ENCODE measurements at regions not wholly inside any gene's neighbourhood (a gene's known extent, or its start where the extent isn't known, plus 50 kb on each side); places are given as distances from the start of the nearest gene placed in this dataset.
A peak's percentile ranks its signal among the peaks of the same experiment; 100 is the strongest.

- Histone ChIP-seq H3K4me3 (ENCODE audit: low read length) (no peak overlapping the region), H3K9ac (ENCODE audit: extremely low read depth, low read length, poor library complexity, severe bottlenecking) (no peak overlapping the region), H3K27me3 (ENCODE audit: control insufficient read depth, insufficient read depth, low read length, poor library complexity, severe bottlenecking) (no peaks in the 10 kb centered on the region), H3K36me3 (ENCODE audit: control insufficient read depth, insufficient read depth, low read length) (no peaks in the 10 kb centered on the region), H3K27ac (ENCODE audit: low read depth, low read length) (no peak overlapping the region), H3K9me3 (ENCODE audit: control insufficient read depth, low read length) (peaks cover 7% of the 10 kb centered on the region), H3K4me1 (ENCODE audit: control insufficient read depth, insufficient read depth, low read length) (no peaks in the 10 kb centered on the region)
- no peaks in the 10 kb centered on the region for H3K27me3 Mint-ChIP-seq (ENCODE audit: insufficient read depth)
- H3K36me3 Mint-ChIP-seq (ENCODE audit: low read depth): no peaks in the 10 kb centered on the region
- no peak for DNase-seq
- H3K9me3 Mint-ChIP-seq: peaks cover 9% of the 10 kb centered on the region
- WGBS, 2 experiments (ENCODE audit: insufficient coverage in 1 of 2, insufficient read length in 1 of 2): 67% methylated on average over 2 of the region's 2 CpGs; no CpG with 5 or more reads in 1 of the 2 experiments
- TF ChIP-seq CTCF (conservative IDR thresholded peaks at IDR 0.05): no peak
- no peak overlapping the region for H3K4me3 Mint-ChIP-seq
- H3K4me1 Mint-ChIP-seq: no peaks in the 10 kb centered on the region
- no peak overlapping the region for H3K27ac Mint-ChIP-seq
These were observed 92.3 kb upstream of the QRFPR start for GRCh38 chr4:121472937-121473721.

- no peak overlapping the region for H3K27ac Mint-ChIP-seq
- no peak overlapping the region for H3K9ac ChIP-seq (ENCODE audit: extremely low read depth, low read length, poor library complexity, severe bottlenecking)
- H3K4me1 Mint-ChIP-seq: peaks cover 27% of the 10 kb centered on the region
- H3K4me3 Mint-ChIP-seq: no peak overlapping the region
- peaks cover 26% of the 10 kb centered on the region for H3K9me3 Mint-ChIP-seq
- WGBS, 2 experiments (ENCODE audit: insufficient coverage in 1 of 2, insufficient read length in 1 of 2): 88% methylated on average over 2 of the region's 2 CpGs; no CpG with 5 or more reads in 1 of the 2 experiments
- H3K36me3 ChIP-seq (ENCODE audit: control insufficient read depth, insufficient read depth, low read length): no peaks in the 10 kb centered on the region
- no peaks in the 10 kb centered on the region for H3K27me3 ChIP-seq (ENCODE audit: control insufficient read depth, insufficient read depth, low read length, poor library complexity, severe bottlenecking)
- peaks cover 2% of the 10 kb centered on the region for H3K27me3 Mint-ChIP-seq (ENCODE audit: insufficient read depth)
- H3K9me3 ChIP-seq (ENCODE audit: control insufficient read depth, low read length): peaks cover 27% of the 10 kb centered on the region
- peak; percentile 62 for TF ChIP-seq CTCF (conservative IDR thresholded peaks at IDR 0.05)
- no peak overlapping the region for H3K4me3 ChIP-seq (ENCODE audit: low read length)
- H3K4me1 ChIP-seq (ENCODE audit: control insufficient read depth, insufficient read depth, low read length): peaks cover 12% of the 10 kb centered on the region
- no peak for DNase-seq
- H3K27ac ChIP-seq (ENCODE audit: low read depth, low read length): no peak overlapping the region
- H3K36me3 Mint-ChIP-seq (ENCODE audit: low read depth): peaks cover 6% of the 10 kb centered on the region
These were observed 84.0 kb upstream of the QRFPR start for GRCh38 chr4:121464854-121465253.

- Histone ChIP-seq H3K9ac (ENCODE audit: extremely low read depth, low read length, poor library complexity, severe bottlenecking) (no peak overlapping the region), H3K27me3 (ENCODE audit: control insufficient read depth, insufficient read depth, low read length, poor library complexity, severe bottlenecking) (no peaks in the 10 kb centered on the region), H3K4me1 (ENCODE audit: control insufficient read depth, insufficient read depth, low read length) (peaks cover 12% of the 10 kb centered on the region), H3K4me3 (ENCODE audit: low read length) (no peak overlapping the region), H3K9me3 (ENCODE audit: control insufficient read depth, low read length) (peaks cover 16% of the 10 kb centered on the region), H3K27ac (ENCODE audit: low read depth, low read length) (no peak overlapping the region), H3K36me3 (ENCODE audit: control insufficient read depth, insufficient read depth, low read length) (no peaks in the 10 kb centered on the region)
- Mint-ChIP-seq H3K27ac (peak overlapping the region; percentile 65), H3K9me3 (peaks cover 14% of the 10 kb centered on the region), H3K36me3 (ENCODE audit: low read depth) (peaks cover 5% of the 10 kb centered on the region), H3K4me3 (no peak overlapping the region), H3K27me3 (ENCODE audit: insufficient read depth) (peaks cover 2% of the 10 kb centered on the region), H3K4me1 (peaks cover 35% of the 10 kb centered on the region)
- peak; percentile 88 for TF ChIP-seq CTCF (conservative IDR thresholded peaks at IDR 0.05)
- peak; percentile 83 for DNase-seq
- 67 to 100% methylated on average over 2 to 5 of the region's 5 CpGs for WGBS, 2 experiments (ENCODE audit: insufficient coverage in 1 of 2, insufficient read length in 1 of 2)
These were observed 81.9 kb upstream of the QRFPR start for GRCh38 chr4:121462660-121463261.

All from endodermal cell (in vitro differentiated cells).